NB4 (cell line): ENCODE measurements at regions not wholly inside any gene's neighbourhood (a gene's known extent, or its start where the extent isn't known, plus 50 kb on each side); places are given as distances from the start of the nearest gene placed in this dataset.

ENCODE experiments used
- CTCF ChIP-seq: IDR thresholded peaks from one replicate; pipeline ENCODE4 v1.5.1; 2012; ENCODE audit warnings: low read depth, low read length
- MAX ChIP-seq: IDR thresholded peaks from 2 replicates; pipeline ENCODE4 v1.6.1; 2011; ENCODE audit warnings: low read depth, low read length
- MYC ChIP-seq: IDR thresholded peaks from 2 replicates; pipeline ENCODE4 v1.6.1; 2011; ENCODE audit warnings: low read depth, low read length
- POLR2A ChIP-seq: IDR thresholded peaks from 2 replicates; pipeline ENCODE4 v1.6.1; 2011; ENCODE audit warnings: mild to moderate bottlenecking; ENCODE audit not compliant: insufficient read length; ENCODE audit errors: extremely low read depth

GRCh38 chr15:29392358-29392757 lies 122.7 kb upstream of the NSMCE3 start:
- no peak for TF ChIP-seq CTCF
- no peak for TF ChIP-seq POLR2A
- TF ChIP-seq MYC: no peak
- no peak for TF ChIP-seq MAX
